ENCODE measurements at regions not wholly inside any gene's neighbourhood (a gene's known extent, or its start where the extent isn't known, plus 50 kb on each side); places are given as distances from the start of the nearest gene placed in this dataset.

DNA sequence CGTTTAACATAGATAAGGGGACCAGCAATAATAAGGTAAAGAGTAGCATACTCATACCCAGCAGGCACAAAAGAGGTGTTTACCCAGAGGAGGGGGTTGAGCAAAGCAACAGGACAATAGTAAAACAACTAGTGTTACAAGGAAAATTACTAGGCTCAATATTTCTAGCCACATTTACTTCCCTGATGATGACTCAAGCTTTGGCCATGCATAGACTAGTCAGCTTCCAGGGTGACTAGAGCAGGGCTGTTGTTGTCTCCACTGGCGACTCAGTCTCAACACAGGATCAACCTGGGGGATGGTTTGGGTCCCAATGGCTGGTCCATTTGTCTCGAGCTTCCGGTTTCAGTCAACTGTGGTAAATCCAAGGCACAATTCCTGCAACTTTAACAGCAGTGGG is 217.7 kb upstream of the KCND2 start:
- no peak overlapping the region for H3K27ac Mint-ChIP-seq
- no peaks in the 10 kb centered on the region for H3K9me3 Mint-ChIP-seq (ENCODE audit: low read depth)
- TF ChIP-seq CTCF (IDR thresholded peaks at IDR 0.05; ENCODE audit: unreplicated experiment): no peak
- H3K4me1 Mint-ChIP-seq (ENCODE audit: low read depth): no peaks in the 10 kb centered on the region
- DNase-seq (ENCODE audit: low spot score, unreplicated experiment): no peak
- no peaks in the 10 kb centered on the region for H3K27me3 Mint-ChIP-seq
- no peaks in the 10 kb centered on the region for H3K36me3 Mint-ChIP-seq (ENCODE audit: insufficient read depth)
- no peak overlapping the region for H3K4me3 Mint-ChIP-seq (ENCODE audit: low read depth)

DNA sequence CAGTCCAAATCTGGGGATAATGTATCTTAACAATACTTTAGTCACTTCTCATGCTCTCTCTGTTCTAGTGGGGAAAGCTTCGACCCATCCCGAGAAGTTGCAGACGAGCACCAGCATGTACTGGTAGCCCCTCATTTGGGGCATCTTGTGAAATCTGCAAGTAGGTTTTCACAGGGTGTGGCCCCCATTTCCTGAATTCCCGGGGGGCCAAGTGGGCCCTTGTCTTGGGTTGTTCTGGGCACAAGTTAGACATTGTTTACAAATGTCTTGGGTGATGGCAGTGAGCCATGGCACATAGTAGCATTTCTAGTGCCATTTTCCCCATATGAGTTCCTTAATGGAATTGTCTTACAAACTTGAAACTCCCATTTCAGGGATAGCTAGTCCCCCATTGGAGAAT is 216.7 kb upstream of the KCND2 start:
- Mint-ChIP-seq H3K9me3 (ENCODE audit: low read depth) (no peaks in the 10 kb centered on the region), H3K4me3 (ENCODE audit: low read depth) (no peak overlapping the region), H3K27ac (no peak overlapping the region), H3K36me3 (ENCODE audit: insufficient read depth) (no peaks in the 10 kb centered on the region), H3K27me3 (no peaks in the 10 kb centered on the region), H3K4me1 (ENCODE audit: low read depth) (no peaks in the 10 kb centered on the region)
- no peak for DNase-seq (ENCODE audit: low spot score, unreplicated experiment)
- TF ChIP-seq CTCF (IDR thresholded peaks at IDR 0.05; ENCODE audit: unreplicated experiment): no peak

GRCh38 chr7:120059641-120060040 is 213.3 kb upstream of the KCND2 start:
- DNase-seq (ENCODE audit: low spot score, unreplicated experiment): no peak
- H3K27ac Mint-ChIP-seq: no peak overlapping the region
- H3K4me3 Mint-ChIP-seq (ENCODE audit: low read depth): no peak overlapping the region
- no peak for TF ChIP-seq CTCF (IDR thresholded peaks at IDR 0.05; ENCODE audit: unreplicated experiment)
- no peaks in the 10 kb centered on the region for H3K9me3 Mint-ChIP-seq (ENCODE audit: low read depth)
- H3K27me3 Mint-ChIP-seq: no peaks in the 10 kb centered on the region
- H3K4me1 Mint-ChIP-seq (ENCODE audit: low read depth): no peaks in the 10 kb centered on the region
- H3K36me3 Mint-ChIP-seq (ENCODE audit: insufficient read depth): no peaks in the 10 kb centered on the region

DNA sequence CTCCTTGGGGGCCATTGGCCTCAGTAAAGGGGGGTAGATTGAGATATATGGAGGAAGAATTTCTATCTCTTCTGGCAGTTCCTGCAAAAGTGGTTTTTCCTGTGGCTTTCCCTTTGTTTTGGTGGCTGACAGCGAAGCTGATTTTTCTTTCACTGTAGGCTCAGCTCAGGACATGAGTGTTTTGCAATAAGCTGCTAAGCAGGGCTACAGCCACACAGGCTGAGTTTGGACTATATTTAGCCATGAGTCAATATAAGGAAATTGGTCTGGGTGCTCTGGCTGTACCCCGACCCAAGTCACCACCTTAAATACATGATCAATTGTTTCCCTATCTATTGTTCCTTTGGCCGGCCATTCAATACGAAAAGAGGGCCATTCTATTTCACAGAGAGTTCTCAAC is 212.7 kb upstream of the KCND2 start:
- Mint-ChIP-seq H3K9me3 (ENCODE audit: low read depth) (no peaks in the 10 kb centered on the region), H3K27ac (no peak overlapping the region), H3K36me3 (ENCODE audit: insufficient read depth) (no peaks in the 10 kb centered on the region), H3K27me3 (no peaks in the 10 kb centered on the region), H3K4me1 (ENCODE audit: low read depth) (no peaks in the 10 kb centered on the region), H3K4me3 (ENCODE audit: low read depth) (no peak overlapping the region)
- DNase-seq (ENCODE audit: low spot score, unreplicated experiment): no peak
- TF ChIP-seq CTCF (IDR thresholded peaks at IDR 0.05; ENCODE audit: unreplicated experiment): no peak

DNA sequence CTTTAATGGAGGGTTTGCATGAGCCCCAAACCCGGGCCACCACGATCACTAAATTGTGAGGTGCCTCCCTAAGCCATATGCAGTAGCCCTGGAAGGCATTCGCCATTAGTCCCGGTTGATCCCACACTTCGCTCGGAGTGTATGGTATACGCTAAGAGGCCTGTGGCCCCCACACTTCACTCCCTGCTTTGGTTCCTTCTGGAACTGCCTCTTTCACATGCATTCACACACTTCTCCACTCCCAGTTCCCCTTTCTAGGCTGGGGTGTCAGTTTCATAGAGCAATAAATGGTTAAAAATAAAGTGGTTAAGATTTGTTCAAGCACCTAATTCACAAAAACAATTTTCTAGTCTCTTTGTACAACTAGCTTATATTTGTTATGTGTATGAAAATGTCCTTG is 212.1 kb upstream of the KCND2 start:
- TF ChIP-seq CTCF (IDR thresholded peaks at IDR 0.05; ENCODE audit: unreplicated experiment): no peak
- Mint-ChIP-seq H3K27me3 (no peaks in the 10 kb centered on the region), H3K9me3 (ENCODE audit: low read depth) (no peaks in the 10 kb centered on the region), H3K4me3 (ENCODE audit: low read depth) (no peak overlapping the region), H3K4me1 (ENCODE audit: low read depth) (no peaks in the 10 kb centered on the region), H3K27ac (no peak overlapping the region), H3K36me3 (ENCODE audit: insufficient read depth) (no peaks in the 10 kb centered on the region)
- DNase-seq (ENCODE audit: low spot score, unreplicated experiment): no peak
